Vagina (tissue), 2 donors: ENCODE measurements at regions not wholly inside any gene's neighbourhood (a gene's known extent, or its start where the extent isn't known, plus 50 kb on each side); places are given as distances from the start of the nearest gene placed in this dataset.

Experiments used
- POLR2A ChIP-seq, 2 donors: fragments of 450-650 bp; IDR thresholded peaks; one replicate each; pipeline ENCODE4 v1.6.1; 2017; ENCODE audit warnings: antibody characterized with exemption in 2 of 2, mild to moderate bottlenecking in 2 of 2, moderate library complexity in 2 of 2
- POLR2AphosphoS5 ChIP-seq, 2 donors: sonication (generic); formaldehyde crosslinking; IDR thresholded peaks; one replicate each; pipeline ENCODE4 v1.9.0; 2017; ENCODE audit warnings: antibody characterized with exemption in 2 of 2, mild to moderate bottlenecking in 2 of 2, low read depth in 1 of 2; ENCODE audit not compliant: insufficient read depth in 1 of 2
- TF ChIP-seq, protein P1 (sequence below), 3 experiments: fragments of 450-650 bp in 2 of 3; fragments of 200-600 bp in 1 of 3; sonication (generic) in 1 of 3; IDR thresholded peaks; one replicate each; pipeline ENCODE4 v1.5.1; 2017 to 2019; ENCODE audit warnings: antibody characterized with exemption in 3 of 3, mild to moderate bottlenecking in 2 of 3, moderate library complexity in 2 of 3

DNA sequence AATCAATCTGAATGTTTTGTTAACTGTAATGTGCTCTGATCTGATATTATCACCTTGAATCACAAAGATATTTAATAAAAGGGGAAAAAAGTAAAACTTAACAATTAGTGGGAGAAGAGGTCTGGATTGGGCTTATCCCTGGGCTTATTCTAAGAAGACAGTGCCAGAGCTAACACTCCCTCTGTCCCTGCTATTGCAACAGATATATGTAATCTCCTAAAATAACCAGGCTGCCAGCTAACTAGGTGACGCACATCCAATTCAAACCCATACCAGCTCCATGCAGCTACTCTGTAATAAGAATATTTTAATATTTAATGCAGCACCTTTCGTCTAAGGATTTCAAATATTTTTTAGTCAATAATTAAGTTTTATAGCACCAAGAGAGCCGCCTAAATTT lies 330.1 kb upstream of the MARCKS start:
- TF ChIP-seq, protein P1, sequence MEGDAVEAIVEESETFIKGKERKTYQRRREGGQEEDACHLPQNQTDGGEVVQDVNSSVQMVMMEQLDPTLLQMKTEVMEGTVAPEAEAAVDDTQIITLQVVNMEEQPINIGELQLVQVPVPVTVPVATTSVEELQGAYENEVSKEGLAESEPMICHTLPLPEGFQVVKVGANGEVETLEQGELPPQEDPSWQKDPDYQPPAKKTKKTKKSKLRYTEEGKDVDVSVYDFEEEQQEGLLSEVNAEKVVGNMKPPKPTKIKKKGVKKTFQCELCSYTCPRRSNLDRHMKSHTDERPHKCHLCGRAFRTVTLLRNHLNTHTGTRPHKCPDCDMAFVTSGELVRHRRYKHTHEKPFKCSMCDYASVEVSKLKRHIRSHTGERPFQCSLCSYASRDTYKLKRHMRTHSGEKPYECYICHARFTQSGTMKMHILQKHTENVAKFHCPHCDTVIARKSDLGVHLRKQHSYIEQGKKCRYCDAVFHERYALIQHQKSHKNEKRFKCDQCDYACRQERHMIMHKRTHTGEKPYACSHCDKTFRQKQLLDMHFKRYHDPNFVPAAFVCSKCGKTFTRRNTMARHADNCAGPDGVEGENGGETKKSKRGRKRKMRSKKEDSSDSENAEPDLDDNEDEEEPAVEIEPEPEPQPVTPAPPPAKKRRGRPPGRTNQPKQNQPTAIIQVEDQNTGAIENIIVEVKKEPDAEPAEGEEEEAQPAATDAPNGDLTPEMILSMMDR (IDR thresholded peaks at IDR 0.05): no peak
- no peak for TF ChIP-seq POLR2A (IDR thresholded peaks at IDR 0.05)
- no peak for TF ChIP-seq POLR2AphosphoS5 (IDR thresholded peaks at IDR 0.05; ENCODE audit: insufficient read depth in 1 of 2, low read depth in 1 of 2)
